Skin of body (tissue), 2 donors: ENCODE measurements at regions not wholly inside any gene's neighbourhood (a gene's known extent, or its start where the extent isn't known, plus 50 kb on each side); places are given as distances from the start of the nearest gene placed in this dataset. TPM values are rescaled to one million over a fixed set of nuclear protein-coding genes. Genes with fewer than 3 reads are reported as not detected.
"Not testable (repeated sequence)": the region's sequence is repeated elsewhere in the genome, so short reads cannot be mapped to it uniquely, and the experiment has no call there.

Experiments used
- DNase-seq: peaks from one replicate; lab custom pipeline; 2025; lab: John Stamatoyannopoulos, UW
- small RNA-seq: library from RNA; depleted of rRNA; stranded (forward); fragments of <200 nt; gene quantifications from one replicate; pipeline ENCODE3, GENCODE V24; 2014; ENCODE audit warnings: low replicate concordance

DNA sequence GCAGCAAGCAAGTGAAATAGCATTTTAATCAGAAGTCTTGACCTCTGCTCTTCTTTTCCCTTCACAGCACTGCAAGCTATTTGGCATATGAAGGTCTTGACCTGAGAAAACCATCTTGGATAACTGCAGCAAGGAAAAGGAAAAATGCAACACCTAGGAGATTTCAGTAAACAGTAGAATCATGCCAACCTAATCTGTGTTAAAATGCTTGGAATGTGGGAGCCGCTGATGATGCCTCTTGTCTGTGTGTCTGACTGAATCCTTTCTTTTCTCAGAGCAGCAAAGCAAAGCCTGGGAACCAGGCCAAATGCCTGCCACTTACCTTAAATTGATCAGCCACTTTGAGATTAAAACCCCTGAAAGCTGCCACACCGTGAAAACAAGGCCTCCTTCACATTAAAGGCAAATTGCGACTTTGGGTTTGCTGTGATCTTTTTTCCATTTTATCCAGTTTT, 80.4 kb upstream of the CDK6 start:
- DNase-seq: no peak

DNA sequence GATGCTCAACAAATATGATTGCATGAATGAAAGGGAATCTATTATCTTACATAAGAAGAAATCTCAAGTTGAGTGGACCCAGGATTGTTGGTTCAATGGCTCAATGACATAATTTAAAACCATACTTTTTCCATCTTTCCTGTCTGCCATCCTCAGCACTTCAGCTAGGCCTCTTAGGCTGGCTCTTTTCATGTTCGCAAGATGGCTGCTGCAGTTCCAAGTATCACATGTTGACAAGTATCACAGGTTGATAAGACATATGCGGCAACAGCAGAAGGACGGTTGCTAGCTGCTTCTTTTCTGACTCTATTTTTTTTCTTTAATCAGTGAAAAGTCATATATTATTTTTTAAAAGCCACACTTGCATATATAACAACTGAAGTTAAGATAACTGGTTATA, 79.0 kb upstream of the CDK6 start:
- DNase-seq: no peak

DNA sequence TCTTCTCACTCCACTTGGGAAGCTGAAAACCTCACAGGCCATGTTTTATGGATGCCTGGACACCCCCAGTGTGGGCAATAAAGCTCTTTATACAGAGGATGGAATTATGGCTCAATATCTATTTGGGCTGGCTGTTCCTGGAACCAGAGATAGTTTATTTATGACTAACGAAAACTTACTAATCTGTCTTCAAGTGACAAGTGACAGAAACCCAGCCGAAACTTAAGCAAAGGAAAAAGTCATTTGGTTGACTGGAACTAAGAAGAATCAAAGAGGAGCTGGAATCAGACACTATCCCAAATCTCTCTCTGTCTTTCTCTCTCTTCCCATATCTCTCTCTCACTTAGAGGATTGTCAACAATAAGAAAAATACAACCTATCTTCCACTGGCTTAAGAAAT, 78.3 kb upstream of the CDK6 start:
- DNase-seq: no peak

DNA sequence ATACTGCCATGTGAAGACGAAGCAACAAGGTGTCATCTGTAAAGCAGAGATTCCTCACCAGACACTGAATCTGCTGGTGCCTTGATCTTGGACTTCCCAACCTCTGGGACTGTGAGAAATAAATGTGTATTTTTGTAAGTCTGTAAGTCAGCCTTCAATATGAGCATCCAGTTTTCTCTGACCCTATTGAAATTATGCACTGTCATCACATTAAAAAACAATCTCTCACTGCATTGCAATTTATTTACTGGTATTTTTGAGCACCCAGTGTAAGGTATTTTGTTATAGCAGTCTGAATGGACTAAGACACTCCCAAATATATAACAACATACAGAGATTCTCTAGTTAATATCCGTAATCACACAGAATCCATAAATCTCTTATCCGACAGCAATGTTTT, 77.5 kb upstream of the CDK6 start:
- DNase-seq: no peak

DNA sequence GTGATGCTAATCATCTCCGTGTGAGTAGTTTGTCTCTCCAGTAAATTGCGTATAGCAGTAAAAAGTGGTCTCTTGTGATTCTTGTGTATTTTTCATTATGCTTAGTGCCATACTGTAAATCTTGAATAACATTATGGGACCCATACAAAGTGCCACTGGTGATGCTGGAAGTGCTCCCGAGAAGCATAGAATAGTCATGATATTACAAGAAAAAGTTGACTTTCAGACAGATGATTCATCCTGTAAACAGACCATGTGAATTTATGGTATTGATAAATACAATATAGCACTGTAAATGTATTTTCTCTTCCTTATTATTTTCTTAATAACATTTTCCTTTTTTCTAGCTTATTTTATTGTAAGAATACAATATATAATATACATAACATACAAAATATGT, 74.6 kb upstream of the CDK6 start:
- DNase-seq: no peak

DNA sequence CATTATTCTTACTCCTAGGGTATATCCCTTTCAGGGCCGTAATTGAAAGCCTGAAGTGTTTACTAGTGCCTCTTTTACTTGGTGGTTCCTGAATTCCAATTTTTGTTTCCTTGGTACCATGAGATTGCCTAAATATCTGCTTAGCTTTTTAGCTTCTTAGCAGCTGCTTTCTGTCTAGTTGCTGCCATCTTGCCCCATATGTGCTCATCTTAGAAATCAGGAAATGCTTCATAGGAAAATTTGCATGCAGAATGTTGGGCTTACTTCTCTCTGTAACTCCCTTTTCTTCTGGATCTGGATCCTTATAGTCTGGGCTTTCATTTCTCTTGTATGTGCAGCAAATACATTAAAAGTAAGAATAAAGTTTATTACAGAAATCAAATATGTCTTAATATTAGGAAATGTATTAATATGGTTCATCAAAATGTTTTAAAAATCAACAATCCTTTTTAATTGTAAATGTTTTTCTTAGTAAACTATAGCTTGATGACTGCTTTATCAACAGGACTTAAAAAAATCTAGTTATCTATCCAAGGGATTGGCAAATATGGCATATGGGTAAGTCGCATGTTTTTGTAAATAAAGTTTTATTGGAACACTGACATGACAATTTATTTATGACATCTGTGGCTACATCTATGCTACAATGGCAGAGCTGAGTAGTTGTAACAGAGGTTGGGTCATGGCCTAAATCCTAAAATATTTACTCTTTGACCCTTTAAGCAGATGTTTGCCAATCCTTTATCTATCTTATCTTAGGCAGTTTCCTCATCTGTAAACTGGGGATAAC, 73.5 kb upstream of the CDK6 start:
- no peak for DNase-seq

DNA sequence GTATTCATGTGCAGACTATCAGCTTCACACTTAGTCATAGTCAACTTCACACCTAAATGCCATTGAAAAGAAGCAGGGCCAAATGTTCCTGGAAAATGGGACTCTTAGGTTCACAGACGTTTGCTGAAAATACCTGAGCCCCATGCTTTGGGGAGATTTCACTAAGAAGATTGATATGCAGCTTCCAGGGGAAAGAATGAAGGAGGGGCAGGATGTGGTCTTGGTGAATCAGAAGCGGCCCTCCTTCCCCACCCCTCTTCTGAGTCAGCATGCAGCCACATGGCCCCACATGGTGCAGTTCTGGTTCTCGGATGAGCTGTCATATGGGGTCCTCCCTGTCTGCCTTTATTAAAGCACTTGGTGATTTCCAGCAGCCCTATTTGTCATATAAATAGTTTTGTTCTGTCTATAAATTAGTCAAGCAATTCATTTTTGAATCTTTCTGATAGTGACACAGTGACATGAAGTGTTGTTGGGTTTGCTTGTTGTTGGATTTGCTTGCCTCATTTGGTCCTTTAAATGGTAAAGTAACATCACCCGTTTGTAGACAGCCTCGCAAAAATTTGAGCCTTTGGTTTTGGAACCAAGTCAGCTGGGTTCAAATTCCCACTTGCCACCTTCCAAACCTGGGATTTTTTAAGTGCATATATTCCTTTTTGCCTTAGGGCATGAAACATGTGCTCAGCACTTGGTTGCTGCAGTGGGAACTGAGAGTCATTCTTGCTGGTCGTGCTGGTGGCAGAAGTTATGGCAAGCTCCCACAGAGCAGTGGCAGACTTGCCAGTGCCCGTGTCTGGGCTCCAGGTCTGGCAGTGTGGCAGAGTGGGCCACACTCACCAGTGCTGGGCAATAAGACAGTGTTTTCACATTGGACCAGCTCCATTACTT, 68.1 kb upstream of the CDK6 start:
- DNase-seq: no peak

DNA sequence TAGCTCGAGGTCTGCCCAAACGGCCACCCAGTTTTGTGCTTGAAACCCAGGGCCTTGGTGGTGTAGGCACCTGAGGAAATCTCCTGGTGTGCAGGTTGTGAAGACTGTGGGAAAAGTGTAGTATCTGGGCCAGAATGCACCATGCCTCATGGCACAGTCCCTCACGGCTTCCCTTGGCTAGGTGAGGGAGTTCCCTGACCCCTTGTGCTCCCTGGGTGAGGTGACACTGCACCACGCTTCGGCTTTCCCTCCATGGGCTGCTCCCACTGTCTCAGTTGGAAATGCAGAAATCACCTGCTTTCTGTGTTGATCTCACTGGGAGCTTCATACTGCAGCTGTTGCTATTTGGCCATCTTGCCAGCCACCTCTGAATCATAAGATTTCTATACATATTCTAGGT, 62.4 kb upstream of the CDK6 start:
- no peak for DNase-seq

DNA sequence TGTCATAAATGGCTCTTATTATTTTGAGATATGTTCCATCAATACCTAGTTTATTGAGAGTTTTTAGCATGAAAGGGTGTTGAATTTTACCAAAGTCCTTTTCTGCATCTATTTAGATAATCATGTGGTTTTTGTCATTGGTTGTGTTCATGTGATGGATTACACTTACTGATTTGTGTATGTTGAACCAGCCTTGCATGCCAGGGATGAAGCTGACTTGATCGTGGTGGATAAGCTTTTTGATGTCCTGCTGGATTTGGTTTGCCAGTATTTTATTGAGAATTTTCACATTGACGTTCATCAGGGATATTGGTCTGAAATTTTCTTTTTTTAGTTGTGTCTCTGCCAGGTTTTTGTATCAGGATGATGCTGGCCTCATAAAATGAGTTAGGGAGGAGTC, 58.5 kb upstream of the CDK6 start:
- not testable (repeated sequence) for DNase-seq

DNA sequence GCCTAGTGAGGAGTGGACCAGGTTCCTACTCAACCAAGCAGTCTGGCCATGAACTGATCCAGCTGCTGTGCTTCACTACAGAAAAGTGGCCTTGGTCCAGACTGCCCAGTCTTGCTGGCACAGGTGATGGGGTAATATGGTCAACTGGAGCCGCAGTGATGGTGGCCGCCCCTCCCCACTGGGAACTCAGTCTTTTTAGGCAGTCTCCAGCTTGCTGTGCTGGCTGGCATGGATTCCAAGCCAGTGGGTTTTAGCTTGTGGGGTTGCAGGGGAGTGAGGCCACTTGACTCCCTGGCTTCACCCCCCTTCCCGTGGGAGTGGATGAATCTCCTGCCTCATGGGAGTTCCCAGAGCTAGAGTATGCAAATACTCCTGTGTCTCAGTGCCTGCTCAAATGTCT, 52.7 kb upstream of the CDK6 start:
- no peak for DNase-seq

Small RNA genes in the stretch of these regions (small RNA-seq; reads per million reads assigned to genes)
- gene RN7SL7P: not detected
